Hepatocyte (in vitro differentiated cells): ENCODE measurements at regions not wholly inside any gene's neighbourhood (a gene's known extent, or its start where the extent isn't known, plus 50 kb on each side); places are given as distances from the start of the nearest gene placed in this dataset.
"Not testable (repeated sequence)": the region's sequence is repeated elsewhere in the genome, so short reads cannot be mapped to it uniquely, and the experiment has no call there.

Experiments
- EZH2phosphoT487 ChIP-seq: fragments of 200-600 bp; sonication (generic); IDR thresholded peaks from one replicate; pipeline ENCODE4 v1.6.1; 2018; ENCODE audit warnings: antibody characterized with exemption, mild to moderate bottlenecking, low read depth, moderate library complexity; ENCODE audit not compliant: unreplicated experiment, severe bottlenecking
- TF ChIP-seq, protein P1 (sequence below): fragments of 200-600 bp; sonication (generic); IDR thresholded peaks from 2 replicates; pipeline ENCODE4 v1.5.1; 2016; ENCODE audit warnings: antibody characterized with exemption, mild to moderate bottlenecking; ENCODE audit not compliant: poor library complexity

DNA sequence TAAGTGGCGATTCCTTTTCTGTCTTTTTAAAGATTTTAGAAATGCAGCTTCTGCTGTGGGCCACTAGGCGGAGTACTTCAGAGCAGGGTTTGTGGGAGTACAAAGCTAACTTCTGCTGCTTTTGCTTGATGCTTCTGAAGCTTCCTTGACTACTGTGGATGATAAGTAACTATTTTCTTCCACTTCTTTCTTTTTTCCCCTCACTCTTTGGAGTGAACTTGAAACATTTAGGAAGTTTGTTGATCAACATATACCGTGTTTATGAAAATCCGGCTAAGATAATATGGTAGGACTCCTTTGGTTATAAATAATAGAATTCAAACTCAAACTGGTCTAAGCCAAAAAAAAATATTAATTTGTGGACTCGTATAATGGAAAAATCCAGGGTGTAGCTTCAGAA lies 1403.6 kb downstream of the FOXD4L5 start:
- TF ChIP-seq, protein P1, sequence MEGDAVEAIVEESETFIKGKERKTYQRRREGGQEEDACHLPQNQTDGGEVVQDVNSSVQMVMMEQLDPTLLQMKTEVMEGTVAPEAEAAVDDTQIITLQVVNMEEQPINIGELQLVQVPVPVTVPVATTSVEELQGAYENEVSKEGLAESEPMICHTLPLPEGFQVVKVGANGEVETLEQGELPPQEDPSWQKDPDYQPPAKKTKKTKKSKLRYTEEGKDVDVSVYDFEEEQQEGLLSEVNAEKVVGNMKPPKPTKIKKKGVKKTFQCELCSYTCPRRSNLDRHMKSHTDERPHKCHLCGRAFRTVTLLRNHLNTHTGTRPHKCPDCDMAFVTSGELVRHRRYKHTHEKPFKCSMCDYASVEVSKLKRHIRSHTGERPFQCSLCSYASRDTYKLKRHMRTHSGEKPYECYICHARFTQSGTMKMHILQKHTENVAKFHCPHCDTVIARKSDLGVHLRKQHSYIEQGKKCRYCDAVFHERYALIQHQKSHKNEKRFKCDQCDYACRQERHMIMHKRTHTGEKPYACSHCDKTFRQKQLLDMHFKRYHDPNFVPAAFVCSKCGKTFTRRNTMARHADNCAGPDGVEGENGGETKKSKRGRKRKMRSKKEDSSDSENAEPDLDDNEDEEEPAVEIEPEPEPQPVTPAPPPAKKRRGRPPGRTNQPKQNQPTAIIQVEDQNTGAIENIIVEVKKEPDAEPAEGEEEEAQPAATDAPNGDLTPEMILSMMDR = not testable (repeated sequence)
- TF ChIP-seq EZH2phosphoT487 = not testable (repeated sequence)
